ENCODE measurements at regions not wholly inside any gene's neighbourhood (a gene's known extent, or its start where the extent isn't known, plus 50 kb on each side); places are given as distances from the start of the nearest gene placed in this dataset.
"Not testable (repeated sequence)": the region's sequence is repeated elsewhere in the genome, so short reads cannot be mapped to it uniquely, and the experiment has no call there.

DNA sequence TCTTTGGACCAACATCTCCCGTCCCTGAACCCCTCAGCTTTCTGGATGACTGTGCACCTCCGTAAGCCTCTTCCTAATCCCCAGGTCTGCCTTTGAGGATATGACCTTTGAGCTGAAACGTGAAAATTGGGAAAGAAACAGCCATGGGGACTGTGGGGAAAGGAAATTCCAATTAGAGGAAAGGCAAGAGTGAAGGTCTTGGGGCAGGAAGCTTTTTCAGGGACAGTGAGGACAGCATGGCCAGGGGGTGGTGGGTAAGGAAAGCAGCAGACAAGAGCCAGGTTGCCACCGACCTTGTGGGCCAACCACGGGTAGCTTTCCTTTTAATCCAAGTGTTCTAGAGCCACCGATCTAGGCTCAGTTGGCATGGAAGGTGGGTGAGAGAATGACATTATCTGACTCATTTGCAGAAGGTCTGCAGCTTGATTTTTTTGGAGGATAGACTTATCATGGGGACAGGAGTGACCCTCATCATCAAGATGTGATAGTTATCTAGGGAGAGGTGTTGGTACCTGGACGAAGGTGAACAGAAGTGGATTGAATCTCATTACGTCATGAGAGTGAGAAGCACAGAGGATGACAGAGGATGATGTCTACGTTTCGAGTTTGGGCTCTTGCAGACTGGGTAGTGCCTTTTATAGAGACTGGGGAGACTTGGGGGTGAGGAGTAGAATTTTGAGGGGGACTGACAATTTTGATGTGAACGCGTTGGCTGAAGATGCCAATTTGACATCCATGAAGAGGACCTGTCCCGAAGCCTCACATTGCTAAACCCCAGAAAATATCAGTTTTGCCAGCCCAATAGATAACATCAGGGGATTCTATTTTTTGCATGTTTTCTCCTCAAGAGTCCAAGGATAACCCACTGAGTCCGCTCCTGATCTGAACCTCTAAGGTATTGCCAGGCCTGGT lies 136.7 kb upstream of the PEG3 start:
- H3K27ac Mint-ChIP-seq (ENCODE audit: unreplicated experiment), result no peak overlapping the region
- no peaks in the 10 kb centered on the region for H3K36me3 Mint-ChIP-seq (ENCODE audit: unreplicated experiment)
- TF ChIP-seq, protein P1, sequence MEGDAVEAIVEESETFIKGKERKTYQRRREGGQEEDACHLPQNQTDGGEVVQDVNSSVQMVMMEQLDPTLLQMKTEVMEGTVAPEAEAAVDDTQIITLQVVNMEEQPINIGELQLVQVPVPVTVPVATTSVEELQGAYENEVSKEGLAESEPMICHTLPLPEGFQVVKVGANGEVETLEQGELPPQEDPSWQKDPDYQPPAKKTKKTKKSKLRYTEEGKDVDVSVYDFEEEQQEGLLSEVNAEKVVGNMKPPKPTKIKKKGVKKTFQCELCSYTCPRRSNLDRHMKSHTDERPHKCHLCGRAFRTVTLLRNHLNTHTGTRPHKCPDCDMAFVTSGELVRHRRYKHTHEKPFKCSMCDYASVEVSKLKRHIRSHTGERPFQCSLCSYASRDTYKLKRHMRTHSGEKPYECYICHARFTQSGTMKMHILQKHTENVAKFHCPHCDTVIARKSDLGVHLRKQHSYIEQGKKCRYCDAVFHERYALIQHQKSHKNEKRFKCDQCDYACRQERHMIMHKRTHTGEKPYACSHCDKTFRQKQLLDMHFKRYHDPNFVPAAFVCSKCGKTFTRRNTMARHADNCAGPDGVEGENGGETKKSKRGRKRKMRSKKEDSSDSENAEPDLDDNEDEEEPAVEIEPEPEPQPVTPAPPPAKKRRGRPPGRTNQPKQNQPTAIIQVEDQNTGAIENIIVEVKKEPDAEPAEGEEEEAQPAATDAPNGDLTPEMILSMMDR (IDR thresholded peaks at IDR 0.05), result no peak
- no peak overlapping the region for H3K4me3 Mint-ChIP-seq (ENCODE audit: unreplicated experiment)
- no peak for DNase-seq (ENCODE audit: extremely low spot score, unreplicated experiment)
- no peaks in the 10 kb centered on the region for H3K27me3 Mint-ChIP-seq (ENCODE audit: unreplicated experiment)
- H3K9me3 Mint-ChIP-seq (ENCODE audit: unreplicated experiment), result peaks cover 44% of the 10 kb centered on the region
- no peaks in the 10 kb centered on the region for H3K4me1 Mint-ChIP-seq (ENCODE audit: unreplicated experiment)

DNA sequence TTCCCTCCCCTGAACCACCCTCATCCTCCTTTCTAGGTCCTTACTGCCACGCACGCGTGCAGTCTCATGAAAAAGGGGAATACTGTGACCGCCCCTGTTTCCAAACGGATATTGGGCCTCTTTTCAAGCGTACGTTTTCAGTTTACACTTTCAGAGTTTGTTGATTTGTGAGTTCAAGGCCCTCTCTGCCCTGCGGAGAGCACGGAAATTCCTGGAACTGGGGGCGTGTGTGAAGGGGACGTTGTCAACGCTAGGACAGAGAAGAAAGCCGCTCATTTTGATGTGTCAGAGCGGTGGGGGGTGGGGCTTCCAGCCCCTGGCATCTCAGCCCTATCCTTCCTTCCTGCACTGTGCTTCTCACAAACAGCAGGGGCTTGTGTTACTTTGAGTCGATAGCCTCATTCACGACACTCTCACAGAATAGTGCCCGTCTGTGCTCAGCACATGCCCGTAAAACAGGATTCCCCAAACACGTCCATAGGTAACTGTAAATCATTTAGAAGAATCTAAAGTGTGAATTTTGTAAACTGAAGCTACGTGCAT lies 137.6 kb upstream of the PEG3 start:
- Mint-ChIP-seq H3K4me3 (ENCODE audit: unreplicated experiment) (no peak overlapping the region), H3K9me3 (ENCODE audit: unreplicated experiment) (peaks cover 48% of the 10 kb centered on the region), H3K27ac (ENCODE audit: unreplicated experiment) (no peak overlapping the region)

GRCh38 chr19:56980326-56980725 lies 139.5 kb upstream of the USP29 start:
- not testable (repeated sequence) for H3K4me1 Mint-ChIP-seq (ENCODE audit: unreplicated experiment); H3K4me3 Mint-ChIP-seq (ENCODE audit: unreplicated experiment); H3K36me3 Mint-ChIP-seq (ENCODE audit: unreplicated experiment); H3K27me3 Mint-ChIP-seq (ENCODE audit: unreplicated experiment); H3K27ac Mint-ChIP-seq (ENCODE audit: unreplicated experiment); DNase-seq (ENCODE audit: extremely low spot score, unreplicated experiment)
- peaks cover 40% of the 10 kb centered on the region for H3K9me3 Mint-ChIP-seq (ENCODE audit: unreplicated experiment)

More for the DNA sequence above, 137.6 kb upstream of the PEG3 start:
- TF ChIP-seq, protein P1 (IDR thresholded peaks at IDR 0.05), result no peak
- Mint-ChIP-seq H3K36me3 (ENCODE audit: unreplicated experiment) (no peaks in the 10 kb centered on the region), H3K4me1 (ENCODE audit: unreplicated experiment) (no peaks in the 10 kb centered on the region), H3K27me3 (ENCODE audit: unreplicated experiment) (no peaks in the 10 kb centered on the region)
- no peak for DNase-seq (ENCODE audit: extremely low spot score, unreplicated experiment)

DNA sequence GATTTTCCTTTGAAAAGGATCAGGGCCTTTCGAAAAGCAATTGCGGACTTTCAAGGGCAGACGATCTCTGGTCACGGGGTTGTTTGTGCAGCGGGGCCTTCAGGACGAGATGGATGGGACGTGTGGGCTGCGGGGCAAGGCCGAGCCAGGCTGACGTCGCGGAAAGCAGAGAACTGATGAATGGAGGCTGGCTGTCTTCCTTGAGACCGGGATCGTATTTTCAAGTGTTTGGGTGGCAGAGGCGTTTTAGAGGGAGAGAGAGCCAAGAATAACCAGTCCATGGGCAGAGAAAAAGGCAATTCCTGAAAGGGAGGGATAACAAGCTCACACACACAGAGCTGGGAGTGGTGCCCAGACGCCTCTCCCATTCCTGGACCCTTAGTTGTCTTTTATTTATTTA lies 138.9 kb upstream of the USP29 start:
- Mint-ChIP-seq H3K4me3 (ENCODE audit: unreplicated experiment) (no peak overlapping the region), H3K27ac (ENCODE audit: unreplicated experiment) (no peak overlapping the region), H3K4me1 (ENCODE audit: unreplicated experiment) (no peaks in the 10 kb centered on the region), H3K9me3 (ENCODE audit: unreplicated experiment) (peaks cover 42% of the 10 kb centered on the region), H3K27me3 (ENCODE audit: unreplicated experiment) (no peaks in the 10 kb centered on the region), H3K36me3 (ENCODE audit: unreplicated experiment) (no peaks in the 10 kb centered on the region)
- no peak for DNase-seq (ENCODE audit: extremely low spot score, unreplicated experiment)
- TF ChIP-seq, protein P1 (IDR thresholded peaks at IDR 0.05), result no peak

GRCh38 chr19:56981440-56981839 lies 138.3 kb upstream of the USP29 start:
- not testable (repeated sequence) for H3K36me3 Mint-ChIP-seq (ENCODE audit: unreplicated experiment); H3K27me3 Mint-ChIP-seq (ENCODE audit: unreplicated experiment); H3K4me1 Mint-ChIP-seq (ENCODE audit: unreplicated experiment); H3K4me3 Mint-ChIP-seq (ENCODE audit: unreplicated experiment); DNase-seq (ENCODE audit: extremely low spot score, unreplicated experiment); H3K27ac Mint-ChIP-seq (ENCODE audit: unreplicated experiment)
- H3K9me3 Mint-ChIP-seq (ENCODE audit: unreplicated experiment), result peaks cover 41% of the 10 kb centered on the region

DNA sequence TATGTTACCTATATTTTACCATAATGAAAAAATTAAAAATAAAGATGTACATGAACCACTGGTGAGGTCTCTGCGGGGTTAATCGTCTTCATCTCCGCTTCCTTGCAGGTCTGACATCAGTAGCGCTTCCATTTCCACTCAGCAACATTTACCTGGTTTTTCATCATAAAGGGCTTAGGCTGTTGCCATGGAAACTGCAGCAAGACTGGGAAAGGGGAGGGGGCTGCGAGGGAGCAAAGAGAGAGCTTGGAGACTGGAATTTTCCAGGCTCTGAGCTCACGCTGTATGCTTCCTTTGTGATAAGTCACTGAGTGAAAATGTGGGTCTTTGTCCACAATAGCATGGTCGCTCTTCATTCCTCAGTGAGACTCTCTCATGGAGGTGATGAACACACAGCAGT lies 136.6 kb upstream of the USP29 start:
- no peak for DNase-seq (ENCODE audit: extremely low spot score, unreplicated experiment)
- Mint-ChIP-seq H3K27ac (ENCODE audit: unreplicated experiment) (no peak overlapping the region), H3K27me3 (ENCODE audit: unreplicated experiment) (no peaks in the 10 kb centered on the region), H3K4me1 (ENCODE audit: unreplicated experiment) (no peaks in the 10 kb centered on the region), H3K9me3 (ENCODE audit: unreplicated experiment) (peaks cover 35% of the 10 kb centered on the region), H3K4me3 (ENCODE audit: unreplicated experiment) (no peak overlapping the region), H3K36me3 (ENCODE audit: unreplicated experiment) (no peaks in the 10 kb centered on the region)
- TF ChIP-seq, protein P1 (IDR thresholded peaks at IDR 0.05), result no peak
